ENCODE measurements at regions not wholly inside any gene's neighbourhood (a gene's known extent, or its start where the extent isn't known, plus 50 kb on each side); places are given as distances from the start of the nearest gene placed in this dataset.

- TF ChIP-seq POLR2AphosphoS5 (IDR thresholded peaks at IDR 0.05; ENCODE audit: low read depth) (no peak), CTCF (IDR thresholded peaks at IDR 0.05; ENCODE audit: insufficient read depth, low read length) (no peak), SPI1 (IDR thresholded peaks at IDR 0.05; ENCODE audit: borderline replicate concordance, low read depth) (no peak)
Measured at GRCh38 chr4:132707955-132708354, 441.1 kb upstream of the PCDH10 start.
